ENCODE measurements at regions not wholly inside any gene's neighbourhood (a gene's known extent, or its start where the extent isn't known, plus 50 kb on each side); places are given as distances from the start of the nearest gene placed in this dataset.

DNA sequence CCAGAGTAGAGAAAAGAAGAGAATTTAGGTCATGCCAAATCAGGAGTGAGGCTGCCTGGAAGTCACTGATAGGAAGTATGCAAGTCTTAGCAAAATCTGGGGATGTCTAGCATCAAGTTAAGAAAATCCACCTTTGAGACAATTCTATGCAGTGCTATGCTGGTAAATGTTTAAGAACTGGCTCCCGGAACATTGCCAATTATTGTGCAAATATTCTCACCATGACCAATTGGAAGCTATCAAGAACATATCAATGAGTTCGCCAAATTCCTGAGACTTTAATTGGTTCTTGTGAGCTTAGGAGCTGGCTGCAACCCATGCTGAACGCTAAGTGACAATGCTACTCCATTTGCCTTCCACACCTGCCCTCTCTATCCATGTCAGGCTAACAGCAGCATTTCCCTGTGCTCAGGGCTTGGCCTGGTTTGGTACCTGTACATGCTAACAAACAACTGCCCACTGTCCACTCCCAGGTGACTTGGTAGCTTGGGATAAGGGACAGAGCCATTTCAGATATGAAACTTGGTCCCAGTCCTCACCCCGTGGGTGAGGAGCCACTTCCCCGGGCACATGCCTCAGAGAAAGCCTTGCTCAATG lies 172.9 kb upstream of the KLHL29 start (continued):
- TF ChIP-seq, protein P1, sequence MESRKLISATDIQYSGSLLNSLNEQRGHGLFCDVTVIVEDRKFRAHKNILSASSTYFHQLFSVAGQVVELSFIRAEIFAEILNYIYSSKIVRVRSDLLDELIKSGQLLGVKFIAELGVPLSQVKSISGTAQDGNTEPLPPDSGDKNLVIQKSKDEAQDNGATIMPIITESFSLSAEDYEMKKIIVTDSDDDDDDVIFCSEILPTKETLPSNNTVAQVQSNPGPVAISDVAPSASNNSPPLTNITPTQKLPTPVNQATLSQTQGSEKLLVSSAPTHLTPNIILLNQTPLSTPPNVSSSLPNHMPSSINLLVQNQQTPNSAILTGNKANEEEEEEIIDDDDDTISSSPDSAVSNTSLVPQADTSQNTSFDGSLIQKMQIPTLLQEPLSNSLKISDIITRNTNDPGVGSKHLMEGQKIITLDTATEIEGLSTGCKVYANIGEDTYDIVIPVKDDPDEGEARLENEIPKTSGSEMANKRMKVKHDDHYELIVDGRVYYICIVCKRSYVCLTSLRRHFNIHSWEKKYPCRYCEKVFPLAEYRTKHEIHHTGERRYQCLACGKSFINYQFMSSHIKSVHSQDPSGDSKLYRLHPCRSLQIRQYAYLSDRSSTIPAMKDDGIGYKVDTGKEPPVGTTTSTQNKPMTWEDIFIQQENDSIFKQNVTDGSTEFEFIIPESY (IDR thresholded peaks at IDR 0.05; ENCODE audit: extremely low read depth, insufficient replicate concordance, low read length): no peak
- no peak for TF ChIP-seq POLR2A (IDR thresholded peaks at IDR 0.05; ENCODE audit: borderline replicate concordance, extremely low read depth, insufficient read depth, insufficient read length)
- no peak for TF ChIP-seq EGR1 (IDR thresholded peaks at IDR 0.05; ENCODE audit: low read depth)

DNA sequence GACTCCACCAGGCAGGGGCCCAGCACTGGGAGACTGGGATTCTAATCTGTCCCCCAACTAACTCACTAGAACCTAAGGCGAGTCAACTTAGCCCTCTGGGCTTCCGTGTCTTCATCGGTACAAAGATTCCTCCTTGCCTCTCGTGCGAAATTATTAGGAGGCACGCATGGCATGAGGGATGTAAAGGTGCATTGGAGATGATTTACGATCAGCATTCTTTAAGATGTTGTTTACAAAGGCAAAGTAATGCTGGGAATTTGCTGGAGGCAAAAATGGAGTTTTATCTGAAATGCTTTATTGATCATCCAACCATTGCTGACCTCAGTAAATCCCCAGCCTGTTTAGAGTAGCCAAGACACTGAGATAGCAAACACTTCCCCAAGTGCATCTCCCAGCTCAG lies 171.8 kb upstream of the KLHL29 start:
- CTCF ChIA-PET: no interaction called here

More for the DNA sequence above, 171.8 kb upstream of the KLHL29 start:
- intact Hi-C loops (cut with micrococcal nuclease): no loop called here
- ChIA-PET RAD21 (ENCODE audit: low non-redundant PET in 1 of 2, low total read pairs in 2 of 2, uncharacterized antibody in 2 of 2, unreplicated experiment in 2 of 2) (no interaction called here), POLR2A (no interaction called here)
- Histone ChIP-seq H4K20me1 (ENCODE audit: insufficient read depth) (no peaks in the 10 kb centered on the region), H3K9me3 (ENCODE audit: control insufficient read depth in 1 of 2, insufficient read depth in 1 of 2, low read depth in 1 of 2, low read length in 2 of 2) (no peaks in the 10 kb centered on the region), H3K9ac (ENCODE audit: low read length) (no peak overlapping the region), H3K79me2 (ENCODE audit: insufficient read depth, low read length) (no peaks in the 10 kb centered on the region), H3K36me3 (ENCODE audit: control insufficient read depth in 1 of 2, insufficient read depth in 2 of 2, low read length in 2 of 2) (no peaks in the 10 kb centered on the region), H3K4me2 (ENCODE audit: low read length) (no peak overlapping the region), H3K4me3 (replicated peaks in 1 of 2; ENCODE audit: low read depth in 1 of 2, low read length in 2 of 2) (no peak overlapping the region), H3K4me1 (ENCODE audit: control insufficient read depth in 1 of 2, insufficient read depth in 2 of 2, low read length in 2 of 2) (no peaks in the 10 kb centered on the region), H2AFZ (ENCODE audit: low read depth, low read length, poor library complexity, severe bottlenecking) (no peak overlapping the region), H3K27ac (ENCODE audit: low read depth, low read length) (no peak overlapping the region), H3K9me2 (ENCODE audit: insufficient read depth) (no peaks in the 10 kb centered on the region), H3K27me3 (ENCODE audit: insufficient read depth, low read length) (peaks cover 31% of the 10 kb centered on the region; the same call in 1 of the 2 replicates)
- BruUV-seq (replicated peaks): no TSS peak
- ATAC-seq (no peak), DNase-seq (ENCODE audit: low read depth, low spot score) (no peak)
- TF ChIP-seq CEBPB (IDR thresholded peaks at IDR 0.05; ENCODE audit: low read depth) (no peak), EGR1 (IDR thresholded peaks at IDR 0.05; ENCODE audit: low read depth) (no peak), RAD21 (IDR thresholded peaks at IDR 0.05; ENCODE audit: low read depth) (no peak), EZH2phosphoT487 (IDR thresholded peaks at IDR 0.05; ENCODE audit: borderline replicate concordance) (no peak), EZH2 (IDR thresholded peaks at IDR 0.05) (no peak), SIN3A (IDR thresholded peaks at IDR 0.05; ENCODE audit: low read depth) (no peak), SP1 (IDR thresholded peaks at IDR 0.05; ENCODE audit: low read depth) (no peak), ZNF274 (IDR thresholded peaks at IDR 0.05; ENCODE audit: low read depth, low read length) (no peak), CTCF (IDR thresholded peaks at IDR 0.05 in 2 of 3, conservative IDR thresholded peaks at IDR 0.05 in 1 of 3; ENCODE audit: borderline replicate concordance in 1 of 3, insufficient read depth in 1 of 3, low read depth in 2 of 3, low read length in 2 of 3) (no peak), POLR2A (IDR thresholded peaks at IDR 0.05; ENCODE audit: borderline replicate concordance, extremely low read depth, insufficient read depth, insufficient read length) (no peak), ZFX (IDR thresholded peaks at IDR 0.05) (no peak), SRF (IDR thresholded peaks at IDR 0.05; ENCODE audit: low read depth) (no peak), MAX (IDR thresholded peaks at IDR 0.05) (no peak), JUND (IDR thresholded peaks at IDR 0.05) (no peak), YY1 (IDR thresholded peaks at IDR 0.05; ENCODE audit: extremely low read depth, insufficient replicate concordance, low read depth, low read length) (no peak)
- TF ChIP-seq, protein P2, sequence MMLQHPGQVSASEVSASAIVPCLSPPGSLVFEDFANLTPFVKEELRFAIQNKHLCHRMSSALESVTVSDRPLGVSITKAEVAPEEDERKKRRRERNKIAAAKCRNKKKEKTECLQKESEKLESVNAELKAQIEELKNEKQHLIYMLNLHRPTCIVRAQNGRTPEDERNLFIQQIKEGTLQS (IDR thresholded peaks at IDR 0.05): no peak
- TF ChIP-seq, protein P1 (IDR thresholded peaks at IDR 0.05; ENCODE audit: extremely low read depth, insufficient replicate concordance, low read length): no peak
